Suprapubic skin (tissue), 4 donors: ENCODE measurements at regions not wholly inside any gene's neighbourhood (a gene's known extent, or its start where the extent isn't known, plus 50 kb on each side); places are given as distances from the start of the nearest gene placed in this dataset.
"Not testable (repeated sequence)": the region's sequence is repeated elsewhere in the genome, so short reads cannot be mapped to it uniquely, and the experiment has no call there.

ENCODE experiments used
- EP300 ChIP-seq: sonication (generic); formaldehyde crosslinking; IDR thresholded peaks from one replicate; pipeline ENCODE4 v1.6.1; 2017; ENCODE audit warnings: antibody characterized with exemption
- POLR2A ChIP-seq, 2 donors: fragments of 450-650 bp; IDR thresholded peaks; one replicate each; pipeline ENCODE4 v1.6.1; 2017; ENCODE audit warnings: antibody characterized with exemption in 2 of 2, mild to moderate bottlenecking in 2 of 2, moderate library complexity in 2 of 2
- POLR2AphosphoS5 ChIP-seq, 3 donors: sonication (generic); formaldehyde crosslinking; IDR thresholded peaks; one replicate each; pipeline ENCODE4 v1.6.1; 2017; ENCODE audit warnings: antibody characterized with exemption in 3 of 3
- TF ChIP-seq, protein P1 (sequence below), 2 donors: fragments of 200-600 bp in 1 of 2; fragments of 450-650 bp in 1 of 2; sonication (generic) in 1 of 2; IDR thresholded peaks; one replicate each; pipeline ENCODE4 v1.5.1; 2016 to 2019; ENCODE audit warnings: antibody characterized with exemption in 2 of 2, mild to moderate bottlenecking in 1 of 2, moderate library complexity in 1 of 2

DNA sequence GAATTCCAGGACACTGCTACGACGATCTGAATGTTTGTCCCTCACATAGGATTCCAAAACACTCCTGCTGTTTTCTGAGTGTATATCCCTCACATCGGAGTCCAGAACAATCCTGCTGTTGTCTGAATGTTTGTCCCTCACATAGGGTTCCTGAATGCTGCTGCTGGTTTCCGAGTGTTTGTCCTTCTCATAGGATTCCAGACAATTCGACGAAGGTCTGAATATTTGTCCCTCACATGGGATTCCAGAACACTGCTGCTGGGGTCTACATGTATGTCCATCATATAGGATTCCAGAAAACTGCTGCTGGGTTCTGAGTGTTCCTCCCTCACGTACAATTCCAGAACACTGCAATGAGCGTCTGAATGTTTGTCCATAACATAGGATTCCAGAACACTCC is 219.4 kb downstream of the FOXD4L6 start:
- TF ChIP-seq, protein P1, sequence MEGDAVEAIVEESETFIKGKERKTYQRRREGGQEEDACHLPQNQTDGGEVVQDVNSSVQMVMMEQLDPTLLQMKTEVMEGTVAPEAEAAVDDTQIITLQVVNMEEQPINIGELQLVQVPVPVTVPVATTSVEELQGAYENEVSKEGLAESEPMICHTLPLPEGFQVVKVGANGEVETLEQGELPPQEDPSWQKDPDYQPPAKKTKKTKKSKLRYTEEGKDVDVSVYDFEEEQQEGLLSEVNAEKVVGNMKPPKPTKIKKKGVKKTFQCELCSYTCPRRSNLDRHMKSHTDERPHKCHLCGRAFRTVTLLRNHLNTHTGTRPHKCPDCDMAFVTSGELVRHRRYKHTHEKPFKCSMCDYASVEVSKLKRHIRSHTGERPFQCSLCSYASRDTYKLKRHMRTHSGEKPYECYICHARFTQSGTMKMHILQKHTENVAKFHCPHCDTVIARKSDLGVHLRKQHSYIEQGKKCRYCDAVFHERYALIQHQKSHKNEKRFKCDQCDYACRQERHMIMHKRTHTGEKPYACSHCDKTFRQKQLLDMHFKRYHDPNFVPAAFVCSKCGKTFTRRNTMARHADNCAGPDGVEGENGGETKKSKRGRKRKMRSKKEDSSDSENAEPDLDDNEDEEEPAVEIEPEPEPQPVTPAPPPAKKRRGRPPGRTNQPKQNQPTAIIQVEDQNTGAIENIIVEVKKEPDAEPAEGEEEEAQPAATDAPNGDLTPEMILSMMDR (IDR thresholded peaks at IDR 0.05): not testable (repeated sequence)
- TF ChIP-seq POLR2A (IDR thresholded peaks at IDR 0.05); POLR2AphosphoS5 (IDR thresholded peaks at IDR 0.05); EP300: not testable (repeated sequence)
